CD14-positive monocyte (primary cell): ENCODE measurements at regions not wholly inside any gene's neighbourhood (a gene's known extent, or its start where the extent isn't known, plus 50 kb on each side); places are given as distances from the start of the nearest gene placed in this dataset.

ENCODE experiments used
- DNase-seq, 3 donors: peaks; one replicate each; pipeline ENCODE4 v3.0.0-alpha.2; 2011 to 2022
- H2AFZ ChIP-seq: 2 replicates; pipeline ENCODE4 v1.6.0; 2012; ENCODE audit warnings: mild to moderate bottlenecking, low read depth, low read length, inconsistent platforms; ENCODE audit not compliant: insufficient read depth, poor library complexity, severe bottlenecking
- H3K27ac ChIP-seq, 2 donors: 1 replicate in 1 of 2; 2 replicates in 1 of 2; pipeline ENCODE4 v1.5.1; 2012 to 2013; ENCODE audit warnings: low read length in 2 of 2, control low read depth in 1 of 2, inconsistent platforms in 1 of 2, low read depth in 1 of 2, mild to moderate bottlenecking in 1 of 2
- H3K27me3 ChIP-seq, 2 donors: one replicate each; pipeline versions ENCODE4 v1.6.0 to v1.6.1; 2011 to 2013; ENCODE audit warnings: low read length in 2 of 2; ENCODE audit not compliant: control insufficient read depth in 2 of 2, insufficient read depth in 2 of 2
- H3K36me3 ChIP-seq, 2 donors: replicated peaks in 1 of 2; 1 replicate in 1 of 2; 2 replicates in 1 of 2; pipeline versions ENCODE4 v1.5.1 to v1.6.1; 2012 to 2013; ENCODE audit warnings: low read length in 2 of 2, control low read depth in 1 of 2, inconsistent platforms in 1 of 2, mild to moderate bottlenecking in 1 of 2; ENCODE audit not compliant: insufficient read depth in 2 of 2, control insufficient read depth in 1 of 2
- H3K4me1 ChIP-seq, 2 donors: 1 replicate in 1 of 2; 2 replicates in 1 of 2; pipeline versions ENCODE4 v1.5.1 to v1.6.1; 2012 to 2013; ENCODE audit warnings: low read length in 2 of 2, control low read depth in 1 of 2, inconsistent platforms in 1 of 2, mild to moderate bottlenecking in 1 of 2, moderate library complexity in 1 of 2; ENCODE audit not compliant: insufficient read depth in 2 of 2, control insufficient read depth in 1 of 2
- H3K4me2 ChIP-seq: replicated peaks from 2 replicates; pipeline ENCODE3; 2012; ENCODE audit warnings: low read length, moderate library complexity, mild to moderate bottlenecking; ENCODE audit not compliant: poor library complexity, severe bottlenecking; ENCODE audit errors: extremely low read depth
- H3K4me3 ChIP-seq, 3 experiments: fragments of 200-600 bp in 1 of 3; sonication (generic) in 1 of 3; replicated peaks in 1 of 3; 1 replicate in 2 of 3; 2 replicates in 1 of 3; pipeline ENCODE4 v1.5.1; 2011 to 2013; ENCODE audit warnings: low read length in 3 of 3, mild to moderate bottlenecking in 3 of 3, control low read depth in 2 of 3, low read depth in 2 of 3, inconsistent platforms in 1 of 3, moderate library complexity in 1 of 3
- H3K79me2 ChIP-seq: 2 replicates; pipeline ENCODE4 v1.6.0; 2012; ENCODE audit warnings: mild to moderate bottlenecking, control low read depth, inconsistent platforms, low read length, moderate library complexity; ENCODE audit not compliant: insufficient read depth
- H3K9ac ChIP-seq: 2 replicates; pipeline ENCODE4 v1.6.0; 2017; ENCODE audit warnings: low read length, mild to moderate bottlenecking; ENCODE audit not compliant: insufficient read depth, poor library complexity, severe bottlenecking
- H3K9me3 ChIP-seq, 2 donors: replicated peaks in 1 of 2; 1 replicate in 1 of 2; 2 replicates in 1 of 2; pipeline versions ENCODE4 v1.5.1 to v1.6.1; 2012 to 2013; ENCODE audit warnings: low read length in 2 of 2, control low read depth in 1 of 2; ENCODE audit not compliant: control insufficient read depth in 1 of 2, insufficient read depth in 1 of 2
- H4K20me1 ChIP-seq: 2 replicates; pipeline ENCODE4 v1.6.0; 2012; ENCODE audit warnings: mild to moderate bottlenecking, low read length, control low read depth, moderate library complexity; ENCODE audit not compliant: insufficient read depth
- H3K27ac Mint-ChIP-seq, 7 donors: one replicate each; pipeline ENCODE4 v1.8.0; 2020; ENCODE audit warnings: mild to moderate bottlenecking in 7 of 7, mixed read lengths in 7 of 7, moderate library complexity in 6 of 7, inconsistent platforms in 2 of 7
- H3K27me3 Mint-ChIP-seq, 3 donors: one replicate each; pipeline ENCODE4 v1.8.0; 2021 to 2022; ENCODE audit warnings: low read depth in 3 of 3, mild to moderate bottlenecking in 3 of 3, mixed read lengths in 3 of 3, moderate library complexity in 3 of 3, inconsistent platforms in 1 of 3
- H3K36me3 Mint-ChIP-seq, 2 donors: one replicate each; pipeline ENCODE4 v1.8.0; 2020; ENCODE audit warnings: mixed read lengths in 2 of 2, inconsistent platforms in 1 of 2, mild to moderate bottlenecking in 1 of 2
- H3K4me1 Mint-ChIP-seq: one replicate; pipeline ENCODE4 v1.8.0; 2020; ENCODE audit warnings: mild to moderate bottlenecking, mixed read lengths
- H3K4me3 Mint-ChIP-seq, 2 donors: one replicate each; pipeline ENCODE4 v1.8.0; 2020; ENCODE audit warnings: mild to moderate bottlenecking in 2 of 2, mixed read lengths in 2 of 2, moderate library complexity in 1 of 2
- H3K9me3 Mint-ChIP-seq, 7 donors: one replicate each; pipeline ENCODE4 v1.8.0; 2020 to 2022; ENCODE audit warnings: mixed read lengths in 7 of 7, mild to moderate bottlenecking in 6 of 7, moderate library complexity in 6 of 7, inconsistent platforms in 2 of 7
- WGBS: methylation state at CpG from one replicate; pipeline ENCODE4 v1.1.5; 2013; ENCODE audit warnings: missing lambda C conversion rate; ENCODE audit not compliant: insufficient coverage; 5-methylcytosine and 5-hydroxymethylcytosine counted together
- intact Hi-C, 2 donors: fragments of 100-400 bp; cut with micrococcal nuclease; formaldehyde crosslinking; loops; one replicate each; pipeline versions ENCODE4 v1.15.0 to v1.15.1; 2023
- TF ChIP-seq, protein P1 (sequence below): fragments of 200-600 bp; IDR thresholded peaks from one replicate; pipeline ENCODE4 v1.8.0; 2022; ENCODE audit warnings: antibody characterized with exemption, mild to moderate bottlenecking

DNA sequence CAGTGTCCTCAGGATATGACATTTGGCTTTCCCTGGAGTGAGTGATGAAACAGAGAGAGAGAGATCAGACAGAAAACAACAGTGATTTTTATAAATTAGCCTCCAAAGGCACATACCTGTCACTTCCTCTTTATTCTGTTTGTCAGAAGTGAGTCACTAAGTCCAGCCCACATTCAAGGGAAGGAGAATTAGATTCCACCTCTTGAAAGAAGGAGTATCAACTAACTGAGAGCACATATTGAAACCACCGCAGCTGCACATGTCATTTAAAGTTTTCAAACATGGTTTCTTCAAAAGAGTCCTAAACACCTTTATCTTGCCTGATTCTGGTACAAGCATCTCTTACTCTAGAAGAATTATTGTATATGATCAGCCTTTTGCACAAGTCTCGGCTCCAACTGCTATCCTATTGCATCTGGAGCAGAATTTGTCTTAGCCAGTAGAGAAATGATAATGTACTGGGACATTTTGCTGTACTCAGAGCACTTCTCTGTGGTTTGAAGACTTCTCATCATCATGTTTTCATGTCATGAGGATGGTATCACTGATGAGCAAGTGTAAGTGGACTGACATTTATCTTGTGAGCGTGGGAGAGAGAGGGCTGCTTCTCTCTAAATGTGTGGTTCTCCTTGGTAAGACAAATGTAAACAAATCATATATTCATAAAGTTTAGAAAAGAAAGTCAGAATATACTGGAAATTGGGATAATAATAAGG lies 338.9 kb upstream of the CFAP20DC start:
- peaks cover 0 to 4% (median 0%) of the 10 kb centered on the region in 7 donors for H3K9me3 Mint-ChIP-seq
- no peak overlapping the region for H2AFZ ChIP-seq
- peak overlapping the region in 1 of 2 donors; percentile 57 for H3K27ac ChIP-seq
- no peaks in the 10 kb centered on the region for H3K36me3 Mint-ChIP-seq
- H3K4me1 Mint-ChIP-seq: peaks cover 33% of the 10 kb centered on the region
- no peak overlapping the region for H3K4me3 ChIP-seq
- H3K9me3 ChIP-seq: no peaks in the 10 kb centered on the region
- H3K4me3 Mint-ChIP-seq: no peak overlapping the region
- intact Hi-C loops: loop anchor here in 1 of 2 donors (10.0 kb wide), 1 partner anchor 104 kb away; no protein-coding TSS in a partner anchor
- H3K36me3 ChIP-seq: no peaks in the 10 kb centered on the region
- DNase-seq: peak; percentile 46 to 80 (median 73)
- no peak overlapping the region for H3K4me2 ChIP-seq
- peaks cover 28 to 36% of the 10 kb centered on the region in 2 donors for H3K4me1 ChIP-seq
- no peaks in the 10 kb centered on the region for H3K27me3 ChIP-seq
- no peaks in the 10 kb centered on the region for H4K20me1 ChIP-seq
- TF ChIP-seq, protein P1, sequence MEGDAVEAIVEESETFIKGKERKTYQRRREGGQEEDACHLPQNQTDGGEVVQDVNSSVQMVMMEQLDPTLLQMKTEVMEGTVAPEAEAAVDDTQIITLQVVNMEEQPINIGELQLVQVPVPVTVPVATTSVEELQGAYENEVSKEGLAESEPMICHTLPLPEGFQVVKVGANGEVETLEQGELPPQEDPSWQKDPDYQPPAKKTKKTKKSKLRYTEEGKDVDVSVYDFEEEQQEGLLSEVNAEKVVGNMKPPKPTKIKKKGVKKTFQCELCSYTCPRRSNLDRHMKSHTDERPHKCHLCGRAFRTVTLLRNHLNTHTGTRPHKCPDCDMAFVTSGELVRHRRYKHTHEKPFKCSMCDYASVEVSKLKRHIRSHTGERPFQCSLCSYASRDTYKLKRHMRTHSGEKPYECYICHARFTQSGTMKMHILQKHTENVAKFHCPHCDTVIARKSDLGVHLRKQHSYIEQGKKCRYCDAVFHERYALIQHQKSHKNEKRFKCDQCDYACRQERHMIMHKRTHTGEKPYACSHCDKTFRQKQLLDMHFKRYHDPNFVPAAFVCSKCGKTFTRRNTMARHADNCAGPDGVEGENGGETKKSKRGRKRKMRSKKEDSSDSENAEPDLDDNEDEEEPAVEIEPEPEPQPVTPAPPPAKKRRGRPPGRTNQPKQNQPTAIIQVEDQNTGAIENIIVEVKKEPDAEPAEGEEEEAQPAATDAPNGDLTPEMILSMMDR: no peak
- H3K79me2 ChIP-seq: no peaks in the 10 kb centered on the region
- H3K9ac ChIP-seq: no peak overlapping the region
- H3K27me3 Mint-ChIP-seq: peaks cover 0 to 2% (median 0%) of the 10 kb centered on the region in 3 donors
- H3K27ac Mint-ChIP-seq: peak overlapping the region; percentile 83 to 94 (median 86)
- no CpG with 5 or more reads among the region's 3 CpGs for WGBS

DNA sequence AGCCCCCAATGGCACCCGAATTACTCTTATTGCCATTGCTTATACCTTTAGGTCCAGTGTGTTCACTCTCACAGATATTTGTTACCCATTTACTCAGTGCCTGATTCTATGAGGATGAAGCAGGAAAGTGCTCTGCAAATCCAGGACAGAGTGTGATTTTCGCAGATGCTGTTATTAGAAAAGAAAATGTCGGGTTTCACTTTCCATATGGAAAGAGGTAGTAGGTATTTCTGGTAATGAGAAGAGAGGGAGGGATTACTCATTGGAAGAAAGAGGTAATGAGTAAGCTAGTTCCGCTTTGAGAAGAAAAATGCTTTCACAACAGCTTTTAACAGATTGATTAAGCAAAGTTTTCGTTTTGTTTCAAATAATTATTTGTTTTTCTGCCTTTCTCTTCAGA lies 336.3 kb upstream of the CFAP20DC start:
- Histone ChIP-seq H3K27ac (peak overlapping the region in 1 of 2 donors; percentile 94), H3K9ac (peak overlapping the region; percentile 29), H2AFZ (peak overlapping the region; percentile 69), H3K4me3 (peak overlapping the region; percentile 12 to 66 (median 54)), H3K4me2 (peak overlapping the region; percentile 71), H3K4me1 (peaks cover 34 to 44% of the 10 kb centered on the region in 2 donors), H4K20me1 (no peaks in the 10 kb centered on the region), H3K79me2 (no peaks in the 10 kb centered on the region), H3K36me3 (no peaks in the 10 kb centered on the region), H3K9me3 (no peaks in the 10 kb centered on the region), H3K27me3 (no peaks in the 10 kb centered on the region)
- H3K27me3 Mint-ChIP-seq: peaks cover 0 to 2% (median 0%) of the 10 kb centered on the region in 3 donors
- DNase-seq: peak; percentile 73 to 96 (median 89)
- TF ChIP-seq, protein P1: no peak
- WGBS: 0% methylated on average over 2 of the region's 5 CpGs
- no peaks in the 10 kb centered on the region for H3K36me3 Mint-ChIP-seq
- peak overlapping the region; percentile 88 to 95 (median 93) for H3K27ac Mint-ChIP-seq
- peaks cover 46% of the 10 kb centered on the region for H3K4me1 Mint-ChIP-seq
- H3K4me3 Mint-ChIP-seq: peak overlapping the region; percentile 35 to 86
- H3K9me3 Mint-ChIP-seq: peaks cover 0 to 4% (median 0%) of the 10 kb centered on the region in 7 donors
- intact Hi-C loops: loop anchor here in 1 of 2 donors (2.0 to 10.0 kb wide), 2 partner anchors 41 to 101 kb away; no protein-coding TSS in a partner anchor
